GM19397 (cell line): ENCODE measurements at regions not wholly inside any gene's neighbourhood (a gene's known extent, or its start where the extent isn't known, plus 50 kb on each side); places are given as distances from the start of the nearest gene placed in this dataset.
"Not testable (repeated sequence)": the region's sequence is repeated elsewhere in the genome, so short reads cannot be mapped to it uniquely, and the experiment has no call there.

Experiments
- ATAC-seq: cut with Tn5 transposase; IDR thresholded peaks from one replicate; pipeline ENCODE4 v1.9.1; 2021; ENCODE audit warnings: mild to moderate bottlenecking, moderate library complexity; ENCODE audit not compliant: unreplicated experiment

DNA sequence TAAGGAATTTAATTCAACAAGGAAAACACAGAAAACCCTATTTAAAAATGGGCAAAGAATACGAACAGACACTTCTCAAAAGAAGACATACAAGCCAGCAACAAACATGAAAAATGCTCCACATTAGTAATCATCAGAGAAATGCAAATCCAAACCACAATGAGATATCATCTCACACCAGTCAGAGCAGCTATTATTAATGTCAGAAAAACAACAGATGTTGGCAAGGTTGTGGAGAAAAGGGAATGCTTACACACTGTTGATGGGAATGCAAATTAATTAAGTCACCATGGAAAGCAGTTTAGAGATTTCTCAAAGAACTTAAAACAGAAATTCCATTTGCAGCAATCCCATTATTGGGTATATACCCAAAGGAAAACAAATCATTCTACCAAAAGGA is 55.2 kb downstream of the GCC1 start:
- no peak for ATAC-seq

DNA sequence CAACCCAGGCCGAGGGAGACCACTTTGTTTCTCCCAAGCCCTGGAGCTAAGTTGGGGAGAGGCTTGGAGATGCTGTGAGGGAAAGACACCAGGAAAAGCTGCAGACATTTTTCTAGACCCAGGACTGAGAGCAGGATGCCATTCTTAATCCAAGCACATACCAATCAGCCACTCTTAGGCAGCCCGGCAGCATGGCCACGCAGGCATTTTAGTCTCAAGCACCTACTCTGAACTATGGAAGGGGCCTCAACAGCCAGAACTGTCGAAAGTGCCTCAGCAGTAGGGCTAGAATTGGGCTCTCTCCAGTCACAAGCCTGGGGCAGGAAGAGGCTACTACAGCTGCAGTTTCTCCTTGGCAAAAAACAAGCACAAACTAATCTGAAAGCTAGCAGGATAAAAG is 57.8 kb downstream of the GCC1 start:
- ATAC-seq: no peak

DNA sequence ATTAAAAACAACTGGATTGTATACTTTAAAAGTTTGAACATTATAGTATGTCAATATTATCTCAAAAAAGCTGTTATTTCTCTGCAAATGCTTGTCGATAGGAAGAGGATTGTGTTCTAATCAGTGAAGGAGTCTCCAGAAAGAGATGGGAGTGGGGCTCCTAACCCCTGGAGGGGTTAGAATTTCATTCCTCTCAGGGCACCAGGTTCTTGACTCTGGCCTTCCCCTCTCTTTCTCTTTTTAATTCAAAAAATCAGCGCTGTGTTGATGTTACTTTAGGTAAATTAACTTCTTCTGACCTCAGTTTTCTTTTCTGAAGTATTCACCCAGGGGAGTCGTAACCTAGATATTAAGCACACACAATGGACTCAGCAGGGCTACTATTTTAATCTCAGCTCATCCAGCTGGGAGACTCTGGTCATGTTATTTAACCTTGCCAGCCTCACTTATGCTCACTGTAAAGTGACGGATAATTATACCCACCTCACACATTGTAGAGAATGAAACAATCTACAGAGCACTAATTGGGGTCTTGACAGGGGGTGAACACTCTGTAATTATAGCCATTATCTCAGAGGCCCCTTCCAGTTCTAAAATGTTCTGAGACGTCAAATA is 59.4 kb downstream of the GCC1 start:
- ATAC-seq: no peak

DNA sequence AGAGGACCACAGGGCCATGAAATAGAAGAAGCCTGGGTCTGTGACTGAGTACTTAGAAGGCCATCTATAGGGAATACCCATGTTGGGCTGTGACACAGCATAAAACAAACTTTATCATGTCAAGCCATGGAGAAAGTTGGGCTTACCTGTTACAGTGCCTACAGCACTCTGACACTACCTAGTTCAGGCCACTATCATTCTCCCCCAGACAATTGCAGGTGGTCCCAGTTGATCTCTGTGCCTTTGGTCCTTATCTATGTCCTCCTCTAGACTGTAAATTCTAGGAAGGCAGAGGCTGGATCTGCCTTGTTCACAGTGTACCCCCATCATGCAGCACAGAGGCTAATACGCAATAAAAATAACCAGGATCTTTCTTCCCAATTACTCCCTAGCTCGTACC is 69.1 kb downstream of the GCC1 start:
- no peak for ATAC-seq

DNA sequence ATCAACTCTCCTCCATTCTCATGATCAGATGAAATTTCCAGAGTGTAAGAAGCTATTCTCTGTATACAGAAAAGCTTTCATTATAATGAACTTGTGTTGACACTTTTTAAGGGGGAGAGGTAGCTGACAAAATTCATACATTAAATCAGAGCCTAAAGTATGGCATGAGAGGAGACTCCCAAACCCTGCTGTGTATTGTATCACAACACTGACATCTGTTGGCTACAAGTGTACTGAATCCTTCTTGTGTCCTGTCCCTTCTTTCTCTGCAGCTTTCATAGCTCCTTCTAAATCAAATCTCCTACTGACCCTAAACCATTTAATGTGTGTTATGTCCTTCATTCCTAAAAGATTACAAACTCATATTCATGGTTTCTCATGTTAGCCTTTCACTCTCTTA is 70.9 kb downstream of the GCC1 start:
- no peak for ATAC-seq

DNA sequence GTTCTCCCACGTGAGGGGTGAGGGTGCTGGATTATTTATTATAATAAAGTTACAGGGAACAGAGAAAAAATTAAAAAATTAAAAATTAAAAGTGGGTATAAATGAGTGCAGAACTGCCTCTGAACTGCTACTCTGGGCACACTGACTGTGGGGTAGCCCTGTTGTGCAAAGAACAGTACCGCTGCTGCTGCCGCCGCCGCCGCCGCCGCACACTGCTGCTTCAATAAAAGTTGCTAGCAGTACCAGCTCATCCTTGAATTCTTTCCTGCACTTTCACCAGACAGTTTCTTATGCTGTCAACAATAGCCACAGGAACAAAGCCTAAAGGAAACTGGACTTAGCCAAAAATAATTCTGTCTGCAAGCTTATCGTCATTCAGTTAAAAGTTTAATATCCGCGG is 72.1 kb downstream of the GCC1 start:
- no peak for ATAC-seq

DNA sequence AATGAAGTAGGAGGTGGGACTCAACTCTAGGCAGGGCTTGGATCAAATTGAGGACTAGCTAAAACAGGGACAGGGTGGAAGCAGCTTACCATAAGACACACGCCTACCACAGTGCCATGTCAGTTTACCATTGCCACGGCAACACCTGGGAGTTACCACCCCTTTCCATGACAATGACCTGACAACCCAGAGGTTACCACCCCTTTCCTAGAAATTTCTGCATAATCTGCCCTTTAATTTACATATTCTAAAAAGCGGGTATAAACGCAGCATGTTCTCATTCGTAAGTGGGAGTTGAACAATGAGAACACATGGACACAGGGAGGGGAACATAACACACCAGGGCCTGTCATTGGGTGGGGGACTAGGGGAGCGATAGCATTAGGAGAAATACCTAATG is 72.7 kb downstream of the GCC1 start:
- no peak for ATAC-seq

DNA sequence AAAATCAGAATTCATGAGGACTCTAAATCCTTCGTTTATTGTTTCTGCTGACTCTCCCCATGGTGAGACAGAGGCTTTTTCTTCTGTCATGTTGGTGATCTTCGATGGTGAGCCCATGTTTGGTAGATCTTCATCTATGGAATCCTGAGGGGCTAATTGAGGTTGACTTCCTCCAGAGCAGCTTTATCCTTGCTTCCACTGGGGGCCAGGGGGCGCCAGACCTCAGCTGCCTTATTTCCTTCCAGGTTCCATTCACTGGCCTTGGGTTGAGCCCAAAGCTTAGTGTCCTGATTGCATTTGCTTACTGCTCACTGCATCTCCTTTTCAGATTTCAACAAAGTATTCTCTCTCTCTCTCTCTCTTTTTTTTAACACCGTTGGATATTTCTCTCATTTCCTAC is 80.7 kb downstream of the GCC1 start:
- no peak for ATAC-seq

DNA sequence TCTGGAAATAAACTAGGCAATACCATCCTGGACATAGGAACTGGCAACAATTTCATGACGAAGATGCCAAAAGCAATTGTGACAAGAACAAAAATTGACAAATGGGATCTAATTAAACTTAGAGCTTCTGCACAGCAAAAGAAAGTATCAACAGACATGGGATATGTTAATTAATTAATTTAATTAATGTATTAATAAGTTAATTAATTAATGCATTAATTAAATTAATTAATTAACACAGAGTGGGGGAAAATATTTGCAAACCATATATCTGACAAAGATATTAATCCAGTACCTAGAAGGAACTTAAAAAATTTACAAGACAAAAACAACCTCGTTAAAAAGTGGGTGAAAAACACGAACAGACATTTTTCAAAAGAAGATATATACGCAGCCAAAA is 83.6 kb downstream of the GCC1 start:
- no peak for ATAC-seq

DNA sequence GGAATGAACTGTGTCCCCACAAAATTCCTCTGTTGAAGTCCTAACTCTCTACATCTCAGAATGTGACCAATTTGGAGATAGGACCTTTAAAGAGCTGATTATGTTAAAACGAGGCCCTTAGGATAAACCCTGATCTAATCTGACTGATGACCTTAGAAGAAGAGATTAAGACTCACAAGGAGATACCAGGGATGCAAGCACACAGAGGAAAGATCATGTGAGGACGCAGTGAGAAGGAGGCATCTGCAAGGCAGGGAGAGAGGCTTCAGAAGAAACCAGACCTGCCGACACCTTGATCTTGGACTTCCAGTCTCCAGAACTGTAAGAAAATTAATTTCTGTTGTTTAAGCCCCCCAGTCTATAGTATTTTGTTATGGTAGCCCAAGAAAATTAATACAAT is 94.9 kb upstream of the ZNF800 start:
- ATAC-seq: no peak

DNA sequence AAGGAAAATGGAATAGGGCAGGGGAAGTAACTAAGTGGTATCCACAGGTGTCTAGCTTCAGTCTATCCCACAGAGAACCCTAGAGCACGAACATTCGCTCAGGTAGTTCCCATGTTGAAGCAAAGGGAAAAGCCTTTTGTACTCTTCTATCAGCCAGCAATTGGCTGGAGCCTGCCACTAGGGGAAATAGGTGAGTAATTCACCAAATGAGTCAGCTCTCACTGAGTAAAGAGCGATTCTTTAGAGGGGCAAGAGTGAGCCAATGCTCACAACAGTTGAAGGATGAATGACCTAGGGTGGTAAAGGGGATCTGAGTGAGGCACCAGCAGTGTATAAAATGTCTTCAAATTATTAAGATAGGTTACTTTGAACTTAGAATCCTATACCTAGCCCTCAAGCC is 94.1 kb upstream of the ZNF800 start:
- no peak for ATAC-seq

DNA sequence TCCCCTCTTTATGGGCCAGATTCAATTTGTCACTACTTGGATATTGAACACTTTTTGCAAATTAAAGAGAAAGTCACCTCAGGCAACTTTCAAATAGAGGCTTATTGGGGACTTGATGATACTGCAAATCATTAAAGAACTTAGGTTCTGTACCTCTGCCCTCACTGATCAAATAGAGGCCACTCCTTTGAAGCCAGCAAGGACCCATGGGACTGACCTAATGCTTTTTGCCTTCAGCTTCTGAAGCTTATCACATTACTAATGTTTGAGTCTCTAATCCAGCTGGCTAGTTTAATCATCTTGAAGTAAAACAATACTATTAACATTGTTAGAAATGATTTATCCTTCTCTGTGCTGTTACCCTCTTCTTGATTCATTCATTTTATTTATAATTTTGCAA is 93.0 kb upstream of the ZNF800 start:
- no peak for ATAC-seq

DNA sequence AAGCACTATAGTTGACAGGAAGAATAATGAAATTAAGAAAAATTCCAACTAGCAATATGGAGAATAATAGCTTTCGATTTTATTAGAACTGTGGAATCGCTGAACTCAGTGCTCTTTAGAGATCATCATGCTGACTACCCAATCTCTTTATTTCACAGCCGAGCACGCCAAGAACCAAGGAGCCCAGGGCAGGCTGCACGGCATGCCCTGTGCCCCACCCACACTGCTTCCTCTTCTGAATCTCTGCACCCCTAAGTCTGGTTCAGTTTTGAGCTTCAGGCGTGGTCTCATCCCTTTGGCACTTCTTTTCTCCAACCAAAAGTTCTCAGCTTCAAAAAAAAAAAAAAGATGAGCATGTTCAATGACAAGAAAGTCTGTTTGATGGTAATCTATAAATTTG is 92.4 kb upstream of the ZNF800 start:
- ATAC-seq: no peak

DNA sequence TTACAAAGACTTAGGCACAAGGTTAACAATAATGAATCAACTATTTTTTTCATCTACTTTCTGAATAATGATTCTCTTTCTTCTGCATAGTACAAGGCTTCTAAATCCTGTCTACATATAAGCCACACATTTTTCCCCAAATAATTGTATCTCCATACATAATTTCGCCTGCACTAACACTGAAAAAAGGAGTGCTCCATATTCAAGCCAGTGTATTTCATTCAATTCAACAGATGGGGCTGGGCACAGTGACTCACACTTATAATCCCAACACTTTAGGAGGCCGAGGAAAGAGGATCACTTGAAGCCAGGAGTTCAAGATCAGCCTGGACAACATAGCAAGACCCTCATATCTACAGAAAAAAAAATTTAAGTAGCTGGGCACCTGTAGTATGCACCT is 86.0 kb upstream of the ZNF800 start:
- no peak for ATAC-seq

DNA sequence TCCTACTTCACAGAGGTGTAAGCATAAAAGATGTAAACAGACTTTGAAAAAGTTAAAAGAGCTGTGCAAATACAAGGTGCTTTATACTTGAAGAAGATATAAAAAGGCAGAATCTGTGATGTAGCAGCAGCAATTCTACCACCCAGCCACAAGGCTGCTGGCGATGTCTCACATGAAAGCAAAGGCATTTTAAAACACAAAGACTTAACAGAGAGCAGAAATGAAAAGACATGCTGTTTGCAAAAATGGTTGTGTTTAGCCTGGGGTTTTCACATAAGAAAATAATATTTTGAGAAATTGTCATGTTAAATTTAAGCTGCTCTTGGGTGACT is 85.5 kb upstream of the ZNF800 start:
- no peak for ATAC-seq

DNA sequence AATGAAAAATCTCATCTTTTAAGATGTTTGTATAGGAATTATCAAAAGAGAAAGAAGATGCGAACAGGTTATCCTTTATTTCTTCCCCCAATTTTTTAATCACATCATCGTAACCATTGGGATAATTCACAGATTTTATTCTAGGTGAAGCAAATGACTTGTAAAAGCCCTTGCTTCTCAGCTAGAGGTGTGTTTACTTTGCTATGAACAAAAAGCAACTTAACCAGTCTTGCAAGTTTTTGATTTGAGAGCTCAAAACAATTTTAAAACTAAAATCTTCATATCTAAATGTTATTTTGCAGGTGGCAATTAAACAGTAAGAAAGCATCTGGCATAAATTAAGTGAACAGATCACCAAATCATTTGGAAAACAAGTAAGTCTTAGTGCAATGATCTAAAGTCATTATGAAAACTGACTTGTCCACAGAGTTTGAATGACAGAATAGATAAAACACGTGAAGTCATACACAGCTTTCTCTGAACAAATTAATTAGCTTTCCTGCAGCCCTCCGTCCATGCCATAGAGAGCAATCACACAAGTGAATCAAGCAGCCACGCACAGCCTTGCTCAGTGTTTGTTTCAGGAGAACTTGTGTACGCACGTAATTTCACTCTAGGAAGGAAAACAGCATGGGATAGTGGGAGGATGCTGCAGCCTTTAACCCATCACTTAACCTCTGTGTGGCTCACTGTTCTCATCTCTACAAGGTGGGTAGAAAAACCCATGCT is 85.0 kb upstream of the ZNF800 start:
- no peak for ATAC-seq

DNA sequence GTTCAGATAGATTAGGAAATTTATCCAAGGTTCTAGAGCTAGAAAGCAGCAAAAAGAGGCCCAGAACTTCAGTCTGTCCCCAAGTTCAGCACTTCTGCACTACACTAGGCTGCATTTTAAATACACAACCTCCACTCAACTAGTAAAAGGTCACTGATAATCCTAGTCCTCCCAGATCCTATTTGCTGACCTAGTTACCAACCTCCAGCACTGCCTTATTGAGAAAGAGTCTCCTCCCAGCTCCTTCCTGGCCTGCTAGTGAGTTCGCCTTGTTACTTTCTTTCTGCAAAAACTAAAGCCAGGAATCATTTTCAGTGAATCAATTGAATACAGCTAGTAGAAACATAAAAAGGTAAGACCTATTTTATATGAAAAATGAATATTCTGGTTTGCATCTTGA is 84.1 kb upstream of the ZNF800 start:
- ATAC-seq: no peak

DNA sequence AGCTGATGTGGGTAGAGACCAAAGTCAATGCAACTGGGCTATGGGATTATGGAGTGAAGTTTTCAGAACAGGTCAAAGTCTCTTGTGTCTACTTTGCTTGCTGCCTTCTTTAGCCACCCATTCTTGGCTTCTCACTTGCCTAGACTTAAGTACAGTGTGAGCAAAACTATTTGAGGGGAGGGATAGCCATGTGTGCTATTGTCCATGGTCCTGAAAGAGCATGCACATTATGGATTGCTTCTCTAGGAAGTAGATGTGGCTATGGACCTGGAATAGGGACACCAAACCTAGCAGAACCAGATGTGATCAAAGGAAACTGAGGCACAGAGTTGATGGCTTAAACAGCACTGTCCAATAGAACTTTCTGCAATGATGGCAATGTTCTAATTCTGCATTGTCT is 81.9 kb upstream of the ZNF800 start:
- no peak for ATAC-seq

DNA sequence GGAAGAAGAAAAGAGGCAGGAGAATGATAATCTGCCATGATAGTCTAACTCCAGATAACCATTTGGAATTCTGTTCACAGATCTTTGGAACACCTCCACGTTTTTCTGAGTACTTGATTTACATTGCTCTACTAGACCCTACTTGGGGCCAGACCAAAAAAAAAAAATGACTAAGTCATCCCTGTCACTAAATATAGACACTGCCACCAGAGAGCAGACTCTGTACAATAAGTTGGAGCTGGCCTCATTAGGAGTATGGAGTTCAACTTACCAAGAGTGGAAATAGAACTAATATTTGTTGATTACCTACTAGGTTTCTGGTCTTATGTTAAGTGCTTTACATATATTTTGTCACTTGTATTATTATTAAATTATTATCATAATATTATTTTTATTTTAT is 80.9 kb upstream of the ZNF800 start:
- ATAC-seq: no peak

DNA sequence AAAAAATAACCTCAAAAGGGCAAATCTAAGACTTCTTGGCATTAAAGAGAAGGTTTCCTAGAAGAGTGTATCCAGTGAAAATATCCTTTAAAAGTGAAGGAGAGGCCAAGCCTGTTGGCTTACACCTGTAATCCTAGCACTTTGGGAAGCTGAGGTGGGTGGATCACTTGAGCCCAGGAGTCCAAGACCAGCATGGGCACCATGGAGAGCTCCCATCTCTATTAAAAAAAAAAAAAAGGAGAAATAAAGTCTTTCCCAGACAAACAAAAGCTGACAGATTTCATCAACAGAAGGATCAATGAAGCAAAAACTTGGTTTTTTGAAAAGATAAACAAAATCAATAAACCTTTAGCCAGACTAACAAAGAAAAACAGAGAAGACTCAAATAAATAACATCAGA is 67.6 kb upstream of the ZNF800 start:
- no peak for ATAC-seq

DNA sequence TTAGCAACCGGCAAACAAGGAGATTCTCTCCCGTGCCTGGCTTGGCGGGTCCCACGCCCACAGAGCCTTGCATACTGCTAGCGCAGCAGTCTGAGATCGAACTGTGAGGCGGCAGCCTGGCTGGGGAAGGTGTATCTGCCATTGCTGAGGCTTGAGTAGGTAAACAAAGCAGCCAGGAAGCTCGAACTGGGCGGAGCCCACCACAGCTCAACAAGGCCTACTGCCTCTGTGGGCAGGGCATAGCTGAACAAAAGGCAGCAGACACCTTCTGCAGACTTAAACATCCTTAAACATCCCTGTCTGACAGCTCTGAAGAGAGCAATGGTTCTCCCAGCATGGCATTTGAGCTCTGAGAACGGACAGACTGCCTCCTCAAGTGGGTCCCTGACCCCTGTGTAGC is 58.8 kb upstream of the ZNF800 start:
- not testable (repeated sequence) for ATAC-seq

DNA sequence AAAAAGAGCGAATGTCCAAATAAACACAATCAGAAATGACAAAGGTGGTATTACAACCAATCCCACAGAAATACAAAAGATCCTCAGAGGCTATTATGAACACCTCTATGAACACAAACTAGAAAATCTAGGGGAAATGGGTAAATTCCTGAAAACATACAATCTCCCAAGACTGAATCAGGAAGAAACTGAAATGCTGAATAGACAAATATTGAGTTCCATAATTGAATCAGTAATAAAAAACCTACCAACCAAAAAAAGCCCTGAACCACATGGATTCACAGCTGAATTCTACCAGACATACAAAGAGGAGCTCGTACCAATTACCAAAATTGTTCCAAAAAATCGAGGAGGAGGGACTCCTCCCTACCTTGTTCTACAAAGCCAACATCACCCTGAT is 56.1 kb upstream of the ZNF800 start:
- ATAC-seq: no peak

DNA sequence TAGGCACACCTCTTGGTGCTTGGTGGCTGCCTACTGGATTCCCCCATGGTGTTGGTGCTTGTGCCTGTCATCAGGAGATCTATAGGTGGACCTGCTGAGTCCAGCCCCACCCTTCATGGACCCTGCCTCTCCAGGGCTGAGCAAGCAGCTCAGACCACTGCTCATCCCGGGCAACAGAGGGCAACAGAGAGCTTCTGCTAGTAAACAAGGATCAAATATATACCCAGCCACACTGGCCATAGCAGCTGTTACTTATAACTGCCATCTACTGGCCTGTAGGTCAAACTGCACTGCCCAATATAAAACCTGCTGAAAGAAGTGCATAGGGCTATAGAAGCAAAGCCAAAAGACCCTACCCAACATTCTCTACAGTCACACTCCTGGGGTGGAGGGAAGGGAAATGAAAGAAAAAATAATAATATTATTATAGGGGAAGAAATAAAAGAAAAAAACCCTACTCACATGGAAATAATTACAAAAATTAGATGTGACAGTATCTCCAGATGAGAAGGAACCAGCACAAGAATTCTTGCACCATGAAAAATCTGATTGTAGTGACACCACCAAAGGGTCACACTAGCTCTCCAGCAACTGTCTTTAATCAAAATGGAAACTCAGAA is 54.9 kb upstream of the ZNF800 start:
- ATAC-seq: peak; percentile 99
